Lower leg skin (tissue), 3 donors: ENCODE measurements at regions not wholly inside any gene's neighbourhood (a gene's known extent, or its start where the extent isn't known, plus 50 kb on each side); places are given as distances from the start of the nearest gene placed in this dataset.

Experiments
- POLR2A ChIP-seq, 2 donors: fragments of 450-650 bp; IDR thresholded peaks; one replicate each; pipeline ENCODE4 v1.6.1; 2016 to 2017; ENCODE audit warnings: antibody characterized with exemption in 2 of 2, mild to moderate bottlenecking in 1 of 2, moderate library complexity in 1 of 2
- TF ChIP-seq, protein P1 (sequence below), 3 donors: fragments of 450-650 bp; IDR thresholded peaks; one replicate each; pipeline ENCODE4 v1.5.1; 2016; ENCODE audit warnings: antibody characterized with exemption in 3 of 3, mild to moderate bottlenecking in 3 of 3, moderate library complexity in 2 of 3

- TF ChIP-seq POLR2A (IDR thresholded peaks at IDR 0.05) = no peak
- TF ChIP-seq, protein P1, sequence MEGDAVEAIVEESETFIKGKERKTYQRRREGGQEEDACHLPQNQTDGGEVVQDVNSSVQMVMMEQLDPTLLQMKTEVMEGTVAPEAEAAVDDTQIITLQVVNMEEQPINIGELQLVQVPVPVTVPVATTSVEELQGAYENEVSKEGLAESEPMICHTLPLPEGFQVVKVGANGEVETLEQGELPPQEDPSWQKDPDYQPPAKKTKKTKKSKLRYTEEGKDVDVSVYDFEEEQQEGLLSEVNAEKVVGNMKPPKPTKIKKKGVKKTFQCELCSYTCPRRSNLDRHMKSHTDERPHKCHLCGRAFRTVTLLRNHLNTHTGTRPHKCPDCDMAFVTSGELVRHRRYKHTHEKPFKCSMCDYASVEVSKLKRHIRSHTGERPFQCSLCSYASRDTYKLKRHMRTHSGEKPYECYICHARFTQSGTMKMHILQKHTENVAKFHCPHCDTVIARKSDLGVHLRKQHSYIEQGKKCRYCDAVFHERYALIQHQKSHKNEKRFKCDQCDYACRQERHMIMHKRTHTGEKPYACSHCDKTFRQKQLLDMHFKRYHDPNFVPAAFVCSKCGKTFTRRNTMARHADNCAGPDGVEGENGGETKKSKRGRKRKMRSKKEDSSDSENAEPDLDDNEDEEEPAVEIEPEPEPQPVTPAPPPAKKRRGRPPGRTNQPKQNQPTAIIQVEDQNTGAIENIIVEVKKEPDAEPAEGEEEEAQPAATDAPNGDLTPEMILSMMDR (IDR thresholded peaks at IDR 0.05) = no peak
Observed at GRCh38 chr1:173347282-173347818, 129.8 kb upstream of the PRDX6 start.
